T-cell (primary cell): ENCODE measurements at regions not wholly inside any gene's neighbourhood (a gene's known extent, or its start where the extent isn't known, plus 50 kb on each side); places are given as distances from the start of the nearest gene placed in this dataset.

Experiments
- ATAC-seq, 4 experiments: fragments of 200-7000 bp in 3 of 4; fragments of 150-1000 bp in 1 of 4; cut with Tn5 transposase; replicated peaks in 1 of 4; 1 replicate in 3 of 4; 2 replicates in 1 of 4; pipeline ENCODE4 v1.10.0; 2021; ENCODE audit warnings: moderate library complexity in 3 of 4, mild to moderate bottlenecking in 2 of 4, moderate number of reproducible peaks in 1 of 4
- CTCF ChIA-PET, 2 donors: fragments of 300-600 bp; sonication (Branson Sonifier 250); formaldehyde crosslinking; loops; one replicate each; lab custom pipeline; 2022; ENCODE audit warnings: antibody characterized with exemption in 2 of 2; lab: Charles Lee
- POLR2A ChIA-PET, 2 donors: fragments of 300-600 bp; sonication (Branson Sonifier 250); formaldehyde crosslinking; loops; one replicate each; lab custom pipeline; 2022; ENCODE audit warnings: antibody characterized with exemption in 2 of 2; lab: Charles Lee
- DNase-seq, 35 experiments: peaks; one replicate each; pipeline versions ENCODE4 v3.0.0 to v3.0.0-alpha.2; 2013 to 2023
- H3K27ac ChIP-seq: one replicate; pipeline ENCODE4 v1.5.1; 2013; ENCODE audit warnings: low read length
- H3K27me3 ChIP-seq, 2 experiments: replicated peaks in 1 of 2; 1 replicate in 1 of 2; 2 replicates in 1 of 2; pipeline versions ENCODE4 v1.6.1 to v1.7.0; 2013; ENCODE audit warnings: low read length in 1 of 2, mixed read lengths in 1 of 2; ENCODE audit not compliant: control insufficient read depth in 2 of 2, insufficient read depth in 2 of 2; ENCODE audit errors: extremely low read depth in 1 of 2
- H3K36me3 ChIP-seq, 2 donors: 1 replicate in 1 of 2; 2 replicates in 1 of 2; pipeline versions ENCODE4 v1.6.1 to v1.7.0; 2013; ENCODE audit warnings: low read length in 1 of 2; ENCODE audit not compliant: control insufficient read depth in 2 of 2, insufficient read depth in 1 of 2; ENCODE audit errors: extremely low read depth in 1 of 2
- H3K4me1 ChIP-seq, 2 experiments: 1 replicate in 1 of 2; 2 replicates in 1 of 2; pipeline versions ENCODE4 v1.6.1 to v1.7.0; 2013; ENCODE audit warnings: low read length in 2 of 2, mixed read lengths in 1 of 2; ENCODE audit not compliant: insufficient read depth in 2 of 2, control insufficient read depth in 1 of 2; ENCODE audit errors: extremely low read depth in 1 of 2
- H3K4me3 ChIP-seq, 2 donors: 1 replicate in 1 of 2; 2 replicates in 1 of 2; pipeline versions ENCODE4 v1.5.1 to v1.7.0; 2013; ENCODE audit warnings: mild to moderate bottlenecking in 2 of 2, low read length in 1 of 2, moderate library complexity in 1 of 2; ENCODE audit not compliant: control insufficient read depth in 1 of 2; ENCODE audit errors: extremely low read depth in 1 of 2
- H3K9me3 ChIP-seq: 2 replicates; pipeline ENCODE4 v1.7.0; 2013
- H3K27ac Mint-ChIP-seq, 2 donors: one replicate each; pipeline ENCODE4 v1.8.0; 2020 to 2021; ENCODE audit warnings: mild to moderate bottlenecking in 2 of 2, mixed read lengths in 2 of 2
- H3K27me3 Mint-ChIP-seq, 2 donors: one replicate each; pipeline ENCODE4 v1.8.0; 2021 to 2022; ENCODE audit warnings: mixed read lengths in 2 of 2
- H3K36me3 Mint-ChIP-seq: one replicate; pipeline ENCODE4 v1.8.0; 2021; ENCODE audit warnings: mixed read lengths
- H3K4me1 Mint-ChIP-seq, 3 donors: one replicate each; pipeline ENCODE4 v1.8.0; 2020 to 2022; ENCODE audit warnings: mixed read lengths in 3 of 3, mild to moderate bottlenecking in 1 of 3
- H3K4me3 Mint-ChIP-seq, 3 donors: one replicate each; pipeline ENCODE4 v1.8.0; 2020 to 2022; ENCODE audit warnings: mild to moderate bottlenecking in 3 of 3, mixed read lengths in 3 of 3, moderate library complexity in 3 of 3
- H3K9me3 Mint-ChIP-seq, 3 donors: one replicate each; pipeline ENCODE4 v1.8.0; 2020 to 2022; ENCODE audit warnings: mixed read lengths in 3 of 3
- WGBS: methylation state at CpG from one replicate; pipeline ENCODE4 v1.1.5; 2013; ENCODE audit warnings: missing lambda C conversion rate; ENCODE audit not compliant: insufficient coverage; 5-methylcytosine and 5-hydroxymethylcytosine counted together

DNA sequence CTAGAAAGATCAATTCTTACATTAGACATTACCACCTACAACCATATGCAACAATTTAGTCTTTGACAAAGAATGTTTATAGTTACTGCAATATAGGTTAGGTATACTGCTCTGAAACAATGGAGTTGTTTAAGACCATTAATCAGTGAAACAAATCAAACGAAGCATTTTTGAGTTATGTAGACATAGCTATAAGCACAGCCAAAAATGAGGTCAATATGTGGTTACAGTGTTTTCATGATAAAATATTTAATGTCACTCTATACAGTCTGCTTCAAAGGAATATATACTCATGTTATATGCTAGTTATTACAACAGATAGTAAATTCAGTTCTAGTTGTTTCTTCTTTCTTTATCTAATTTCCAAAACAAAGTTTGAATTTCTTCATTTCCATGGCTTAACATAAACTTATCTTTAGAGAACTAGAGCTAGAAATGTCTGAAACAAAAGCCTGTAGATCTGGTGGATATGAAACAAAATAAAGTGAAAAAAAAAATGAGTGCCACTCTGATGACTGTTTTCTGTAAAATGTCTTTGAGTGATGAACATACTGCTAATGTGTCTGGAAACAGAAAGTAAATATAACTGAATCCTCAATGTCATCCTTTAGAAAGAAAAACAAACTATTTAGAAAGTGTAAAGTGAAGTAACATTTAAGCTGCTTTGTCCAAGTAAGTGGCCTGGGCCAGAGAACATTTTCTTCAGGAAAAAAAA is 809.0 kb downstream of the FAT4 start:
- Histone ChIP-seq H3K27me3 (no peaks in the 10 kb centered on the region), H3K4me3 (no peak overlapping the region), H3K4me1 (no peaks in the 10 kb centered on the region), H3K36me3 (no peaks in the 10 kb centered on the region), H3K9me3 (peaks cover 2% of the 10 kb centered on the region), H3K27ac (no peak overlapping the region)
- Mint-ChIP-seq H3K36me3 (no peaks in the 10 kb centered on the region), H3K4me3 (no peak overlapping the region), H3K27ac (no peak overlapping the region), H3K4me1 (no peaks in the 10 kb centered on the region), H3K27me3 (no peaks in the 10 kb centered on the region), H3K9me3 (peaks cover 0 to 10% (median 5%) of the 10 kb centered on the region in 3 donors)
- ChIA-PET CTCF (no interaction called here), POLR2A (no interaction called here)
- DNase-seq = no peak
- no CpG with 5 or more reads among the region's 1 CpG for WGBS
- ATAC-seq = no peak

DNA sequence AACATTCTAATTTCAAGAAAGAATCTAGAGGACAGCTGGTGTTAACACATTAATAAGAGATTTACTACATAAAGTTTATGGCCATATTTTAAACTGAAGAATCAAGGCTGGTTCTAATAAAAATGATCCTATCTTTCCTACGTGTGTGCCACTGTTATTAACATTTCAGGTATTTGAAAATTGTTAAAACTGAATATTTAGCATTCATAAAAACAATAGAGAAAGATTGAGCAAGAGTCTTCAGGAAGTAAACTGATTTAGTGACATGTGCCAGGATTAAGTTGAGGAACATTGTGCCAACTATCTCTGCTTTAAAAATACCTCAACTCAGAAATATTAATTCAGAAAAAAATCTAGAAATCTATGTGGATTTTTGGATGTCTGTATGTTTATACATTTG is 810.1 kb downstream of the FAT4 start:
- H3K4me3 Mint-ChIP-seq = no peak overlapping the region
- no peaks in the 10 kb centered on the region for H3K36me3 Mint-ChIP-seq
- DNase-seq = no peak
- no CpG with 5 or more reads among the region's 1 CpG for WGBS
- Histone ChIP-seq H3K9me3 (no peaks in the 10 kb centered on the region), H3K36me3 (no peaks in the 10 kb centered on the region), H3K27ac (no peak overlapping the region), H3K4me3 (no peak overlapping the region), H3K4me1 (no peaks in the 10 kb centered on the region), H3K27me3 (no peaks in the 10 kb centered on the region)
- no peaks in the 10 kb centered on the region for H3K27me3 Mint-ChIP-seq
- ChIA-PET POLR2A (no interaction called here), CTCF (no interaction called here)
- peaks cover 5 to 10% (median 9%) of the 10 kb centered on the region in 3 donors for H3K9me3 Mint-ChIP-seq
- H3K27ac Mint-ChIP-seq = no peak overlapping the region
- ATAC-seq = no peak
- H3K4me1 Mint-ChIP-seq = no peaks in the 10 kb centered on the region

DNA sequence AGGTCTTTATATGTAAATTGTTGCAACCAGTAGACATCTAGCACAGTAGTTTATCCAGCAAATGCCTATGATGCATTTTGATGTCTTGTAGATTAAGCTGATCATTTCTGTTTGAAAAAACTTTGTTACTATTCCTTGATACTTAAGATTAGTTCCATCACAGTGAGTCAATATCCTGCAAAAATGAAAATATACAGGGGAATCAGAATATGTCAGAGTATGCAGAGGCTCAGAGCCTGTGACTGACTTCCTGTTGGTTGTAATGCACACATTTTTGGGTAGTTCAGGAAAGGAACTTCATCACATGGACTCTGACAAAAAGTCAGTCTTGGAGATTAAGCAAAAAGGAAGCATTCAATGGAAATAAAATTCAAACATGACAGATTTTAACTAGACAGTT is 815.5 kb downstream of the FAT4 start:
- Histone ChIP-seq H3K27me3 (no peaks in the 10 kb centered on the region), H3K4me3 (no peak overlapping the region), H3K27ac (no peak overlapping the region), H3K4me1 (no peaks in the 10 kb centered on the region), H3K36me3 (no peaks in the 10 kb centered on the region), H3K9me3 (peaks cover 5% of the 10 kb centered on the region)
- no peaks in the 10 kb centered on the region for H3K4me1 Mint-ChIP-seq
- no peak for DNase-seq
- H3K36me3 Mint-ChIP-seq = no peaks in the 10 kb centered on the region
- no peak overlapping the region for H3K4me3 Mint-ChIP-seq
- ChIA-PET POLR2A (no interaction called here), CTCF (no interaction called here)
- peaks cover 17 to 22% (median 18%) of the 10 kb centered on the region in 3 donors for H3K9me3 Mint-ChIP-seq
- H3K27me3 Mint-ChIP-seq = no peaks in the 10 kb centered on the region
- ATAC-seq = no peak
- H3K27ac Mint-ChIP-seq = no peak overlapping the region

- Histone ChIP-seq H3K36me3 (no peaks in the 10 kb centered on the region), H3K27me3 (no peaks in the 10 kb centered on the region), H3K27ac (no peak overlapping the region), H3K4me1 (no peaks in the 10 kb centered on the region), H3K9me3 (no peaks in the 10 kb centered on the region), H3K4me3 (no peak overlapping the region)
- POLR2A ChIA-PET = no interaction called here
- ATAC-seq = no peak
- Mint-ChIP-seq H3K27ac (no peak overlapping the region), H3K4me1 (no peaks in the 10 kb centered on the region), H3K27me3 (no peaks in the 10 kb centered on the region), H3K9me3 (peaks cover under 1 to 10% (median 7%) of the 10 kb centered on the region in 3 donors), H3K4me3 (no peak overlapping the region), H3K36me3 (no peaks in the 10 kb centered on the region)
- no peak for DNase-seq
- CTCF ChIA-PET = no interaction called here
- no CpG with 5 or more reads among the region's 5 CpGs for WGBS
These were observed 822.4 kb downstream of the FAT4 start for GRCh38 chr4:126136922-126137781.

DNA sequence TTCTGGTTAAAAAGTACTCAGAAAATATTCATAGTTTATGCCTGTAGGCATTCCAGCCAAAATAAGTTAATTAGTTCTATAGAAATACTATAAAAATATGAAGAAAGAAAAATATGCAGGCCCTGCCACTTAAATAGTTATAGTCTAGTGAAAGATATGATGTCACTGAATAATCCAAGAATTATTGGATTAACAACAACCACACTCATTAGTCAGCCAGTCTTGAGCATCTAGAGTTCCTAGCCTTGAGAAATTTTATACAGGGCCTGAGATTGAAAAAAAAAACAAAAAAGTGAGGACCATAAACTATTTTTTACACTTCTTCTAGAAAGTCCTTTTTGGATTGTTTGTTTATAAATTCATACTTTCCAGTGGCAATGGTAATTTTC is 823.0 kb downstream of the FAT4 start:
- ChIA-PET CTCF (no interaction called here), POLR2A (no interaction called here)
- H3K4me3 Mint-ChIP-seq = no peak overlapping the region
- DNase-seq (no peak), ATAC-seq (no peak)
- H3K36me3 Mint-ChIP-seq = no peaks in the 10 kb centered on the region
- no peak overlapping the region for H3K27ac ChIP-seq
- H3K9me3 Mint-ChIP-seq = peaks cover 0 to 10% (median 4%) of the 10 kb centered on the region in 3 donors
- no peaks in the 10 kb centered on the region for H3K27me3 ChIP-seq
- H3K27ac Mint-ChIP-seq = no peak overlapping the region
- H3K4me1 ChIP-seq = no peaks in the 10 kb centered on the region
- no peaks in the 10 kb centered on the region for H3K9me3 ChIP-seq
- no peak overlapping the region for H3K4me3 ChIP-seq
- H3K27me3 Mint-ChIP-seq = no peaks in the 10 kb centered on the region
- no peaks in the 10 kb centered on the region for H3K36me3 ChIP-seq
- H3K4me1 Mint-ChIP-seq = no peaks in the 10 kb centered on the region

GRCh38 chr4:126144543-126145237 is 829.9 kb downstream of the FAT4 start:
- H3K4me1 Mint-ChIP-seq = no peaks in the 10 kb centered on the region
- H3K27ac Mint-ChIP-seq = no peak overlapping the region
- ChIA-PET POLR2A (no interaction called here), CTCF (no interaction called here)
- Histone ChIP-seq H3K4me1 (no peaks in the 10 kb centered on the region), H3K27me3 (no peaks in the 10 kb centered on the region), H3K36me3 (no peaks in the 10 kb centered on the region), H3K9me3 (no peaks in the 10 kb centered on the region), H3K4me3 (no peak overlapping the region), H3K27ac (no peak overlapping the region)
- no peak for ATAC-seq
- peaks cover 2 to 6% (median 5%) of the 10 kb centered on the region in 3 donors for H3K9me3 Mint-ChIP-seq
- DNase-seq = no peak
- no peaks in the 10 kb centered on the region for H3K27me3 Mint-ChIP-seq
- H3K36me3 Mint-ChIP-seq = no peaks in the 10 kb centered on the region
- 91% methylated on average over 1 of the region's 1 CpG for whole genome bisulfite sequencing
- no peak overlapping the region for H3K4me3 Mint-ChIP-seq
